HUES48 (cell line): ENCODE measurements at regions not wholly inside any gene's neighbourhood (a gene's known extent, or its start where the extent isn't known, plus 50 kb on each side); places are given as distances from the start of the nearest gene placed in this dataset.

ENCODE experiments used
- H3K27ac ChIP-seq: one replicate; pipeline ENCODE4 v1.7.0; 2013; ENCODE audit warnings: low read depth, low read length, inconsistent platforms
- H3K27me3 ChIP-seq: 2 replicates; pipeline ENCODE4 v1.6.1; 2013; ENCODE audit warnings: mild to moderate bottlenecking, low read length; ENCODE audit not compliant: control insufficient read depth, insufficient read depth
- H3K36me3 ChIP-seq: 2 replicates; pipeline ENCODE4 v1.6.1; 2013; ENCODE audit warnings: low read length; ENCODE audit not compliant: control insufficient read depth, insufficient read depth
- H3K4me1 ChIP-seq: 2 replicates; pipeline ENCODE4 v1.6.1; 2013; ENCODE audit warnings: mild to moderate bottlenecking, low read length; ENCODE audit not compliant: control insufficient read depth, insufficient read depth
- H3K4me3 ChIP-seq: 2 replicates; pipeline ENCODE4 v1.5.1; 2013; ENCODE audit warnings: mild to moderate bottlenecking, low read depth, low read length
- H3K9ac ChIP-seq: 2 replicates; pipeline ENCODE4 v1.6.1; 2013; ENCODE audit warnings: mild to moderate bottlenecking, low read depth, low read length, moderate library complexity
- H3K9me3 ChIP-seq: 2 replicates; pipeline ENCODE4 v1.6.1; 2013; ENCODE audit warnings: low read length; ENCODE audit not compliant: control insufficient read depth, insufficient read depth

DNA sequence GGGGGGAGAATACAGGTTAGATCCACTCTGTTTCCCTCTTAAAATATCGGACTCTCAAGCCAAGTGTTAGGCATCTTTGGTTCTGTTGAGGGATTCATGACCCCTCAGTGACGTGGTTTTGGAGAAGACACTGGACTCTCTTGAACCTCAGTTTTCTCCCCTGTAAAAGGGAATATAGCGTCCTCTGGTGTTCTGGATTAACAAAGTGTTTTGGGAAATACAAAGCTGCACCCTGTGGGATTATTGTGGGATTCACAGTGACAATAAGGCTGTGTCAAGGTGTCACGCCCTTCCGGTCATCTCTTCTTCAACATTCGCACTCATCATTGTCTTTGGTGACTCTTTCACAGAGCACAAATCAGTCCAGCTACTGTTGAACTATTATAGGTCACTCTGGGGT lies 139.0 kb downstream of the IRX1 start:
- Histone ChIP-seq H3K9me3 (no peaks in the 10 kb centered on the region), H3K4me3 (no peak overlapping the region), H3K27ac (no peak overlapping the region), H3K9ac (no peak overlapping the region), H3K36me3 (no peaks in the 10 kb centered on the region), H3K27me3 (no peaks in the 10 kb centered on the region), H3K4me1 (peaks cover 3% of the 10 kb centered on the region; the same call in 1 of the 2 replicates)

DNA sequence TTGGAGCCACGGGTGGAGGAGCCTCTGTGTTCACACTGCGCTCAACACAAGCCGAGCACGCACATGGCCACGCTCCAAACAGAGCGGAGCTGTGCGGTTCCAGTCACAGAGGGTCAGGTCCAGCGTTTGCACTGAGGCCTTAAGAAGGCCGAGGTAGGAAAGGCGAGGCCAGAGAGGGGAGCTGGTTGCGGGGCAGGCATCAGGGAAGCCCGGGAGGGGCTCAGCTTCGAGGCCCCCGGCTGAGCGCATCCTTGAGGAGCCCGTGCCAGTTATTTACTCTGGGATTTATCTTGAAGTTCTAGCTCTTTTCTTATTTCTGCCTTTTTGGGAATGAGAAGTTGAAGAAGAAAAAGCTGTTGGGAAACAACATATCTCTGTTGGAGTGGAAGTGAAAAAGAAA lies 140.8 kb downstream of the IRX1 start:
- Histone ChIP-seq H3K27ac (no peak overlapping the region), H3K4me1 (peaks cover 3% of the 10 kb centered on the region; the same call in 1 of the 2 replicates), H3K9ac (no peak overlapping the region), H3K9me3 (no peaks in the 10 kb centered on the region), H3K4me3 (no peak overlapping the region), H3K36me3 (no peaks in the 10 kb centered on the region), H3K27me3 (no peaks in the 10 kb centered on the region)

DNA sequence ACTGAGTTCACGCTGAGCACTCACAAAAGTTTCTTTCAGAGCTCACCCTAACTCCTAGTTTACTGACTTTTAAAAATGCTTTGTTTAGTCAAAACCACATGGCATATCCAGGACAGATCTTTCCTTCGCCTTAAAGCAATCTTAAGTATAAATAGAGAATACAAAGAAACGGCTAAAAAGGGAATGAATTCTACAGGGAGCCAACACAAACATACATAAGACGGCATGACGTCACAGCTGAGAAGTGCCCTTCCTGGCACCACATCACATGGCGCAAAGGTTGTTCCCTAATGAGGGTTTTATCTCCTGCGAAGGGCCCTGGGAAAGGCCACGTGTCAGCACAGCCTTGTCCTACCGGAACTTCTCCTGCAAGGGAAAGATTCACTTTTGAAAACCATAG lies 141.3 kb downstream of the IRX1 start:
- Histone ChIP-seq H3K9ac (no peak overlapping the region), H3K9me3 (no peaks in the 10 kb centered on the region), H3K27ac (no peak overlapping the region), H3K27me3 (no peaks in the 10 kb centered on the region), H3K4me3 (no peak overlapping the region), H3K4me1 (peaks cover 3% of the 10 kb centered on the region; the same call in 1 of the 2 replicates), H3K36me3 (no peaks in the 10 kb centered on the region)

DNA sequence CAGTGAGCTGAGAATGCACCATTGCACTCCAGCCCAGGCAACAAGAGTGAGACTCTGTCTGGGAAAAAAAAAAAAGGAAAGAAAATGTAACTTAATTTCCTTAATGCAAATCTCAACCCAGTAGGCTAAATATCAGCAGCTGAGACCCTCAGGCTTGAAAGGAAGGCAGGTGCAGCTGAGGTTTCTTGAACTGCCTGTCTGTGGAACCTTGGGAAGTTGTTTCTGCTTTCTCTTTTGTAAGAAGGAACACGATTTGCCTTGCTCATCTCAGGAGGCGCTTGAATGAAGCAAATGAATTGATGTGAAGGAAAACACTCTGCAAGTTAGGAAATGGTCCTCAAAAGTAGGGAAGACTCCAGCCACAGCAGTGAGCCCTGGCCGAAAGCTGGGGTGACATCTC lies 143.3 kb downstream of the IRX1 start:
- Histone ChIP-seq H3K9me3 (no peaks in the 10 kb centered on the region), H3K9ac (no peak overlapping the region), H3K36me3 (no peaks in the 10 kb centered on the region), H3K4me3 (no peak overlapping the region), H3K27me3 (no peaks in the 10 kb centered on the region), H3K4me1 (peaks cover 3% of the 10 kb centered on the region; the same call in 1 of the 2 replicates), H3K27ac (no peak overlapping the region)

DNA sequence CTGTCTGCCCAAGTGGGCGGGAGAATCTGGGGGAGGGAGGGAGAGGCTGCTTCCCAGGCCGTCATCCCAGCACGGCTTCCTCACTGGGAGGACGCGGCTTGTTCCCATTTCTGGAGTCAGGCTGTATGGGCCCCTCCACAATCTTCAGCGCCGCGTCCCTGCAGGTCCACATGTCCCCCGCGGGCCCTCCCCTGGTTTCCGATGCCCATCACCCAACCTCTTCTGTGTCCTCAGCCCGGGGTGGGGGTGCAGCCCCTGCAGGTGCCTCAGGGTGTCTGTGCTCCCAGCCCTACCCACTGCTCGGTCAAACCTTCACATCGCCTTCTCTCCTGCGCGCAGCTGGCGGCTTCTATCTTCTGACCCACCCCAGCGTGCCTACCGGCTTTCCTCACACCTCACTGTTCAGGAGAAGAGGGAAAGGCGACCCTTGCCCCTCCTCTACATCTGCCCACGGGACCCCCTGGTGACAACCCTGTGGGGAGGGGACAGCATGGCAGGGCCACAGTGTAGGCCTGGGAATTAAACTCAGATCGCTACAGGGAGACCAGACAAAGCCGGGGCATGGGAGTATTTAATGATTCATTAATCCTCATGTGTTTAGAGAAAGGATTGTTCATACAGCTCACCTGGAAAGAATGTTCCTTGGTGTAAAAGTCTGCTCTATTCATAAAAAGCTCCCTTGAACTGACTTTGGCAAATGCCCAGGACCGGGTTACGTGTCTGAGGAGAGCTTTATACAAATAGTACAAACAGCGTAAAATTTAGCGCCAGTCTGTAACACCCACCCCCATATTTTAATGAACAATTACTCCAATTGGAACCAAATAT lies 145.1 kb downstream of the IRX1 start:
- H3K4me3 ChIP-seq: no peak overlapping the region
- no peaks in the 10 kb centered on the region for H3K36me3 ChIP-seq
- H3K27ac ChIP-seq: no peak overlapping the region
- H3K27me3 ChIP-seq: no peaks in the 10 kb centered on the region
- no peaks in the 10 kb centered on the region for H3K9me3 ChIP-seq
- peaks cover 3% of the 10 kb centered on the region; the same call in 1 of the 2 replicates for H3K4me1 ChIP-seq
- H3K9ac ChIP-seq: no peak overlapping the region

DNA sequence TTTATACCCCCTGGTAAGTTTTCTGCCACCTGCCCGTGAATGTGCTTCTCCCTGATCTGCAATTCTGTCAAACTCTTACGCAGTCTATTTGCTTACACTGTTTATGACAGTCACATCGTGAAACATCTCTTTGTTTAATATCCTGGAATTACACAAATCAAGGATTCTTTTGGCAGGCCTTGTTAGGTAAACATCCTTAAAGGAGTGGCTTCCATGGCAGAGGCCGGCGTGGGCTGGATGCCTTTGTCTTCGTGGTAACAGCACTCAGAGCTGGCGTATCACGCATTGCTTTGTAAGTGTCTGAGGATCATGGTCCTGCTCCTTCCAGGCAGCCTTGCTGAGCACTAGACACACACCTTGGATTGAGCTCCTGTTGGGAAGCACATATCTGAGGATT lies 145.7 kb downstream of the IRX1 start:
- H3K9ac ChIP-seq: no peak overlapping the region
- H3K27me3 ChIP-seq: no peaks in the 10 kb centered on the region
- H3K27ac ChIP-seq: no peak overlapping the region
- H3K4me3 ChIP-seq: no peak overlapping the region
- H3K4me1 ChIP-seq: peaks cover 2% of the 10 kb centered on the region; the same call in 1 of the 2 replicates
- no peaks in the 10 kb centered on the region for H3K36me3 ChIP-seq
- H3K9me3 ChIP-seq: no peaks in the 10 kb centered on the region

DNA sequence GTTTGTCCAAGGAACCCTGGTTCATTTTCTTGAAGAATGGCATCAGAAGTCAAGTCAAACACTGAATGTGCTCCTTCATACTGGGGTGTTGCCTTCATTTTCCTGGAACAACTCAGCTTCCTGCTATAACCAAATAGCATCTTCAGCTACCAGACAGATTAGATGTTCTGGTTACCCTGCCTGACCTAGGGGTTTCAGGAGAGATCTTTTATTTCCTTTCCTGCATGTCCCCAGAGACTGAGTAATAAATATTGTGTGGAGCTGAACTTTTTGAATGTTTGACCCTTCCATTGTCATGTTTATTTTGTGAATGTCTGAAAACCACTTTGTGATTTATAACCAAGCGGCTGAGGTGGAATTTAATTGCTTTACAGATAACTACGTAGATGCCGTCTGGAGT lies 147.1 kb downstream of the IRX1 start:
- Histone ChIP-seq H3K27me3 (no peaks in the 10 kb centered on the region), H3K4me1 (no peaks in the 10 kb centered on the region), H3K4me3 (no peak overlapping the region), H3K27ac (no peak overlapping the region), H3K36me3 (no peaks in the 10 kb centered on the region), H3K9ac (no peak overlapping the region), H3K9me3 (peaks cover 12% of the 10 kb centered on the region)

DNA sequence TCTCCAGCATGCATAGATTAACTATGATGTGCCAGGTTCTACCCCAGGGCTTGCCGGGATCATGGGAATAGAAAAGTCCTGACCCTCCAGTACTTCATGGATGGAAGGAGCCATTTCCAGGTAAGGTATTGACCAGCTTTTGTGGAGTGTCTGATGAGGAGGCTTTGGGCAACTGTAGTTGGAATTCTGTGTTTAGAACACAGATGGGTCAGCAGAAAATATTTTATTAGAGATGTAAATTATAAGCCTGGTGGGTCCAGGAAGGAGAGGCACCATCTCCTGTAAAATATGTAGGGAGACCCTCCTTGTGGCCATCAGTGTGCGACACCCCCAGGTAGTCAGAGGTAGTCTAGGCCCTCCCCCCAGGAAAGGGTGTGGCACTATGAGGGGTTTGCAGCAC lies 156.2 kb downstream of the IRX1 start:
- Histone ChIP-seq H3K4me1 (peaks cover 7% of the 10 kb centered on the region; the same call in 1 of the 2 replicates), H3K36me3 (no peaks in the 10 kb centered on the region), H3K27me3 (no peaks in the 10 kb centered on the region), H3K9me3 (peaks cover 12% of the 10 kb centered on the region), H3K4me3 (no peak overlapping the region), H3K9ac (no peak overlapping the region), H3K27ac (no peak overlapping the region)

DNA sequence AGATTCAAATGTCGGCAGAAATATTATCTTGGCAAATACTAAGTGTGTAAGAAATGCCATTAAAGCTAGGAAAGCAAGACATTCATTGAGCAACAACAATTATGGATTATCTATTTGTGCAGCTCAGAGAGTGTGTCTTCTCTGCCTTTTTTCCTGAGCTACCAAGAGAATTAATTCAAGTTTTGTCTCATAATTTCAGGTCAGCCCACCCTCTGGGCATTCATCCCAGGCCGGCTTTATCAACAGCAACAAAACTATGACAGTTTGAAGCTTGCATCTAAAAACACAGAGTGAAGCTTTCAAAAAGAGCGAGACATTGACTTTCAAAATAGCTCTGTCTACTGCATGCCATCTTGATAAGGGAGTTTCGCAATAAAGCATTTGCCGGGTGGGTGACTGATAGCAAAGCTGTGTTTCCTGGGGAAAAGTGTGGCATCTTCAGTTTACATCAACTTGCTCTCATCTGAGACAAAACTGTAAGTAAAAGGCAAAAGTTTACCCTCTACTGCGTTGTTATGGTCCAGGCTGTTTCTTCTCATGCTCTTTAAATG lies 182.4 kb downstream of the IRX1 start:
- H3K27ac ChIP-seq: no peak overlapping the region

DNA sequence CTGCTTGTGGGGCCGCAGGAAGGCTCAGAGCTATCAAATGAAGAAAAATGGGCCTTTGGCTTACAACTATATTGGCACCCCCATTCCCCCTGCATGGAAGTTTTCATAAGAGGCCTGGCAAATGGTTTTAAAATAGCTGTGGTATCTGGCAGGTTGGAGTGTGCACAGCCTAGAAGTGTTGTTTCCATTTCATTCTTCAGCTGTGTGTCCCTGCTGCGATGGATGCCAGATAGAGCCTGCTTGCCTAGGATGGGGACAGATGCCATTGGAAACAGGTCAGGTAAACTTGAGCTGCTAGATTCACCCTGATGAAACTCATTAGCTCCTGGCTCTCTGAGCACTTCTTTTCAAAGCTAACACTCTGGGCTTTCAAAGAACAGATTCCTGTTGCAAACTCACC lies 183.3 kb downstream of the IRX1 start:
- Histone ChIP-seq H3K9me3 (no peaks in the 10 kb centered on the region), H3K27me3 (no peaks in the 10 kb centered on the region), H3K4me1 (0 out of 2 replicates have a peak, but pooled peaks cover 5% of the 10 kb centered on the region), H3K36me3 (no peaks in the 10 kb centered on the region), H3K9ac (no peak overlapping the region), H3K4me3 (no peak overlapping the region), H3K27ac (no peak overlapping the region)

More for the DNA sequence above, 182.4 kb downstream of the IRX1 start:
- no peaks in the 10 kb centered on the region for H3K36me3 ChIP-seq
- 0 out of 2 replicates have a peak, but pooled peaks cover 5% of the 10 kb centered on the region for H3K4me1 ChIP-seq
- H3K27me3 ChIP-seq: no peaks in the 10 kb centered on the region
- H3K9me3 ChIP-seq: no peaks in the 10 kb centered on the region
- H3K9ac ChIP-seq: no peak overlapping the region
- H3K4me3 ChIP-seq: no peak overlapping the region

DNA sequence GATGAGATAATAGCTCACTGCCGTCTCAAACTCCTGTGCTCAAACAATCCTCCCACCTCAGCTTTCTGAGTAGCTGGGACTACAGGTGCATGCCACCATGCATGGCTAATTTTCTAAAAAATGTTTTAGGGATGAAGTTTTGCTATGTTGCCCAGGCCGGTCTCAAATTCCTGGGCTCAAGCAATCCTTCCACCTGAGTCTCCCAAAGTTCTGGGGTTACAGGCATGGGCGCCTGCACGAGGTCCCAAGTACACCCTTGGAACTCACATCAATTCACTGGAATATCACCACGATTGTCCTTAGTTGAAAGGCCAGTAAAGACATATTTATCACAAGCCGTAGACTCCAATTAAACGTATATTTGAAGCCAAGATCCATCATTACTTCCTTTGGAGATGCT lies 184.6 kb downstream of the IRX1 start:
- H3K9me3 ChIP-seq: no peaks in the 10 kb centered on the region
- no peaks in the 10 kb centered on the region for H3K27me3 ChIP-seq
- no peak overlapping the region for H3K4me3 ChIP-seq
- H3K4me1 ChIP-seq: 0 out of 2 replicates have a peak, but pooled peaks cover 5% of the 10 kb centered on the region
- no peaks in the 10 kb centered on the region for H3K36me3 ChIP-seq
- H3K27ac ChIP-seq: no peak overlapping the region
- no peak overlapping the region for H3K9ac ChIP-seq
